NCI-H1694 (cell line): ENCODE measurements at regions not wholly inside any gene's neighbourhood (a gene's known extent, or its start where the extent isn't known, plus 50 kb on each side); places are given as distances from the start of the nearest gene placed in this dataset.
"Not testable (repeated sequence)": the region's sequence is repeated elsewhere in the genome, so short reads cannot be mapped to it uniquely, and the experiment has no call there.

ENCODE experiments used
- DNase-seq: peaks from one replicate; lab custom pipeline; 2025; lab: John Stamatoyannopoulos, UW

GRCh38 chr4:138113819-138114400, 128.2 kb downstream of the SLC7A11 start:
- no peak for DNase-seq

- DNase-seq: not testable (repeated sequence)
These were observed 129.3 kb downstream of the SLC7A11 start for GRCh38 chr4:138112890-138113289.

GRCh38 chr4:138112389-138112788, 129.8 kb downstream of the SLC7A11 start:
- no peak for DNase-seq

- DNase-seq: no peak
These were observed 130.6 kb downstream of the SLC7A11 start for GRCh38 chr4:138111462-138112000.

GRCh38 chr4:138110815-138111214, 131.3 kb downstream of the SLC7A11 start:
- no peak for DNase-seq

GRCh38 chr4:138107023-138107422, 135.1 kb downstream of the SLC7A11 start:
- DNase-seq: no peak

- no peak for DNase-seq
These were observed 136.8 kb downstream of the SLC7A11 start for GRCh38 chr4:138105331-138105730.

- DNase-seq: no peak
These were observed 137.9 kb downstream of the SLC7A11 start for GRCh38 chr4:138104284-138104680.

- DNase-seq: no peak
These were observed 138.4 kb downstream of the SLC7A11 start for GRCh38 chr4:138103597-138104283.

GRCh38 chr4:138099385-138099784, 142.8 kb downstream of the SLC7A11 start:
- no peak for DNase-seq

GRCh38 chr4:138097912-138098600, 144.1 kb downstream of the SLC7A11 start:
- DNase-seq: peak; percentile 46

- DNase-seq: no peak
These were observed 145.6 kb downstream of the SLC7A11 start for GRCh38 chr4:138096384-138097062.

GRCh38 chr4:138095378-138095777, 146.8 kb downstream of the SLC7A11 start:
- DNase-seq: no peak

GRCh38 chr4:138092060-138092459, 150.1 kb downstream of the SLC7A11 start:
- no peak for DNase-seq

- no peak for DNase-seq
These were observed 151.1 kb downstream of the SLC7A11 start for GRCh38 chr4:138090918-138091676.

- peak; percentile 74 for DNase-seq
These were observed 151.8 kb downstream of the SLC7A11 start for GRCh38 chr4:138090150-138090917.

- DNase-seq: no peak
These were observed 153.5 kb downstream of the SLC7A11 start for GRCh38 chr4:138088449-138089208.

- DNase-seq: no peak
These were observed 155.0 kb downstream of the SLC7A11 start for GRCh38 chr4:138087066-138087719.

GRCh38 chr4:138086611-138087041, 155.5 kb downstream of the SLC7A11 start:
- no peak for DNase-seq
